AG09309 (cell line): ENCODE measurements at regions not wholly inside any gene's neighbourhood (a gene's known extent, or its start where the extent isn't known, plus 50 kb on each side); places are given as distances from the start of the nearest gene placed in this dataset.

Source experiments
- DNase-seq: peaks from one replicate; pipeline ENCODE4 v3.0.0-alpha.2; 2010; ENCODE audit warnings: low read depth
- H3K4me3 ChIP-seq: 2 replicates; pipeline ENCODE4 v1.5.1; 2011; ENCODE audit warnings: mild to moderate bottlenecking, low read depth, low read length, moderate library complexity; ENCODE audit not compliant: control insufficient read depth
- CTCF ChIP-seq: IDR thresholded peaks from 2 replicates; pipeline ENCODE4 v1.5.1; 2011; ENCODE audit warnings: mild to moderate bottlenecking, low read depth, low read length, inconsistent platforms; ENCODE audit not compliant: insufficient read depth, control insufficient read depth; ENCODE audit errors: missing control alignments

- TF ChIP-seq CTCF = no peak
- DNase-seq = no peak
- H3K4me3 ChIP-seq = no peak overlapping the region
Measured at GRCh38 chr6:134510142-134510541, 192.2 kb upstream of the SGK1 start.

GRCh38 chr6:134508862-134509498 lies 191.1 kb upstream of the SGK1 start:
- H3K4me3 ChIP-seq = no peak overlapping the region
- TF ChIP-seq CTCF = no peak
- no peak for DNase-seq

DNA sequence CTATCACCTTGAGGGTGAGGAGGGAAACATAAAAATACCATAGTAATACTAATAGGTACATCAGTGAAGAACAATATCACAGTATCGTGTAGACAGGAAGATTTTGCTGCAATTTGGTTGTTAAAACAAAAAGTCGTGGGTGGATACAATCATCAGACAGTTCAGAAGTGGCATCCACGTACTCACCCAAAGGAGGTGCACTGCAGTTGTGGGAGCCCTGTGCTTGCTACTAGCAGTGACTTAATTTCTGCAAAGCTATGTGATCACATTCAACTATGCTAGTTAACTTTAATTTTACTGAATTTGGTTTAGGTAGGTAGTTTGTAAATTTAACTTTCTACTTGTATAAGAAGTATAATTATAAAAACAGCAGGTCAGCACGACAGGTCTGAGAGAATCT lies 188.2 kb upstream of the SGK1 start:
- no peak for DNase-seq
- TF ChIP-seq CTCF = no peak

DNA sequence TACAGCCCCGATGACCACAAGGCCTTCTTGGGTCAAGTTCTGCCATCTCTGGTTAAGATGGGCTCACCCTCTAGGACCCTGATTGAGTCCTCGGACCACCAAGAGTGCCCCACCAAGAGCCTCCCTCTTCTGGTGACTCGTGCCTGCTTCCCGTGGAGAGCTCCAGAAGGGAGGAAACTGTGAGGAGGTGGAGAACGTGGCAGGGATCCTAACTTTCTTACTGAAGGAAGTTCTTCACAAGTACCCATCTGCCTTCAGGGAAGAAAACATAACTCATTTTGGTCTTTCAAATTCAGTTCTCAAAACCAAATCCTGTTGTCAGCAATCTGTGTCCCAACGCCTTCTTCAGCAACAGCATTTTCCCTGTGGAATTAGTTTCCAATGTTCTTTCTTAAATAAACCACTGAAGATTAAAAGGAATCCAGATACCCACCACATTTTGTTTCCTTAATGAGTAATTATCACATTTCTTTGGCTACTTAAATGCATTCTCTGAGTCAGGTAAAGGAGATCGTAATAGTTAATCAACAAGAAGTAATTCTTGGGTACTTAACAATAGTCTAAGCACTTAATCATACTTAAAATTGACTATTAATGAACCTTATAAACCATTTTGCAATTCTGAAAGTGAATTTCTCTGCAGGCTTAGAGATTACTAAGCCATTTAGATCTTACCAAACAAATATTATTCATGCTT lies 185.8 kb upstream of the SGK1 start:
- H3K4me3 ChIP-seq = no peak overlapping the region
- TF ChIP-seq CTCF = no peak
- no peak for DNase-seq

More for the DNA sequence above, 188.2 kb upstream of the SGK1 start:
- H3K4me3 ChIP-seq = no peak overlapping the region

DNA sequence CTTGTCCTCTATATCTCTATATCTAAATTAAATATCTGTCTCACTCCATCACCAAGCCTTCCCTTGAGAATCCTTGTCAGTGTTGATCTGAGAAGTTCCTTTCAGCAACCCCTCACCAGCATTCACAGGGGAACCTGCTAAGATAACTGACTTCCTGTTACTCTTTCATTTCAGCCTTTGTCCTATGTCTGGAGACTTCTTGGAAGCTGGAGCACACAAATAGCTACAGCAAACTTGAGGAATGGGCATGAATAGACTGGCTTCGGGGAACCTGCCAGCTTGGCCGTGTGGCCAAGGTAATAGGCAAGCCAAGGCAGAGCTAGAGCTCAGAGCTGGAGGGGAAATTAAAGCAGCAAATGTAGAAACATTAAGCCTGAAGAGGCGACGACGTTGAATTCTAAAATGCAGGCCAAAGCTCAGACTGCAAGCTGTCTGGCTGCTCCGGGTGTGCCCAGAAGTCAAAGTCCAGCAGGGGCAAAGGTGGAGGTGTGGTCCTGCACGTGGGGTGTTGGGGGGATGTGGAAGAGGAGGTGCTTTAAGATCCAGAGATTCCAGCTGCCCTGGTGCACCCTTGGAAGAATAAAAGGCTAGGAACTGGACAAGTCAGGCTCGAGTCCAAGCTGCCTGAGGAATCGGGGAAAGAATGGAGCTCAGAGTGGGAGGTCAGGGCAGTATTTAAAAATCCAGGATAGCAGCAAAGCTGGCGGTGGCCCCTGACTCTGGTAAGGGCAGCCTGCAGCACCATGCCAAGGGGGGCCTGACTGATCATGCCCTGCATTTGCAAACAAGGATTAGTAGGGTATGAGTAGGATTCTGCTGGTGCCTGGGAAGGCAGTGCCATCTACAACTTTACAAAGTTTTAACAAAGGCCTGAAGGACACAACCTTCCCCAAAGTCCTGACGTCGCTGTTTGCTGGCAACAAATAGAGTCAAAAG lies 185.0 kb upstream of the SGK1 start:
- TF ChIP-seq CTCF = no peak
- no peak overlapping the region for H3K4me3 ChIP-seq
- DNase-seq = no peak

GRCh38 chr6:134495890-134496248 lies 178.0 kb upstream of the SGK1 start:
- no peak for TF ChIP-seq CTCF
- no peak overlapping the region for H3K4me3 ChIP-seq
- DNase-seq = no peak
